Thyroid gland (tissue), 4 donors: ENCODE measurements at regions not wholly inside any gene's neighbourhood (a gene's known extent, or its start where the extent isn't known, plus 50 kb on each side); places are given as distances from the start of the nearest gene placed in this dataset.

ENCODE experiments used
- DNase-seq, 2 donors: peaks; one replicate each; pipeline ENCODE4 v3.0.0-alpha.2; 2019
- H3K27ac ChIP-seq, 3 donors: fragments of 200-600 bp; sonication (generic); 1 replicate in 2 of 3; 2 replicates in 1 of 3; pipeline ENCODE4 v1.5.1; 2016 to 2019; ENCODE audit warnings: mild to moderate bottlenecking in 1 of 3, moderate library complexity in 1 of 3
- H3K27me3 ChIP-seq: fragments of 200-600 bp; sonication (generic); one replicate; pipeline ENCODE4 v1.5.1; 2019
- H3K36me3 ChIP-seq, 2 donors: fragments of 200-600 bp; sonication (generic); one replicate each; pipeline ENCODE4 v1.5.1; 2016 to 2019
- H3K4me1 ChIP-seq, 2 donors: fragments of 200-600 bp; sonication (generic); one replicate each; pipeline ENCODE4 v1.5.1; 2017 to 2019
- H3K4me3 ChIP-seq, 3 donors: fragments of 200-600 bp; sonication (generic); replicated peaks in 1 of 3; 1 replicate in 2 of 3; 2 replicates in 1 of 3; pipeline ENCODE4 v1.5.1; 2016; ENCODE audit warnings: mild to moderate bottlenecking in 1 of 3
- H3K9me3 ChIP-seq: fragments of 200-600 bp; sonication (generic); one replicate; pipeline ENCODE4 v1.5.1; 2017
- CTCF ChIP-seq, 6 experiments: fragments of 200-600 bp in 3 of 6; fragments of 450-650 bp in 3 of 6; sonication (generic) in 3 of 6; IDR thresholded peaks; one replicate each; pipeline ENCODE4 v1.5.1; 2016 to 2019; ENCODE audit warnings: antibody characterized with exemption in 6 of 6, mild to moderate bottlenecking in 2 of 6, inconsistent platforms in 1 of 6, moderate library complexity in 1 of 6
- POLR2A ChIP-seq, 2 donors: fragments of 450-650 bp; IDR thresholded peaks; one replicate each; pipeline ENCODE4 v1.6.1; 2017; ENCODE audit warnings: antibody characterized with exemption in 2 of 2, mild to moderate bottlenecking in 2 of 2, moderate library complexity in 1 of 2
- WGBS, 2 donors: methylation state at CpG; one replicate each; pipeline ENCODE4 v1.1.5; 2017; 5-methylcytosine and 5-hydroxymethylcytosine counted together
- intact Hi-C: fragments of 100-400 bp; cut with DNase I; formaldehyde crosslinking; loops from one replicate; pipeline ENCODE4 v1.15.1; 2023

GRCh38 chr20:40811004-40811403 is 122.0 kb upstream of the MAFB start:
- H3K9me3 ChIP-seq, result no peaks in the 10 kb centered on the region
- no peaks in the 10 kb centered on the region for H3K27me3 ChIP-seq
- H3K36me3 ChIP-seq, result no peaks in the 10 kb centered on the region
- intact Hi-C loops, result no loop called here
- TF ChIP-seq POLR2A (IDR thresholded peaks at IDR 0.05) (no peak), CTCF (IDR thresholded peaks at IDR 0.05) (no peak)
- 97 to 98% methylated on average over 4 of the region's 4 CpGs for WGBS, 2 donors
- H3K27ac ChIP-seq, result no peak overlapping the region
- no peaks in the 10 kb centered on the region for H3K4me1 ChIP-seq
- DNase-seq, result no peak
- no peak overlapping the region for H3K4me3 ChIP-seq

GRCh38 chr20:40811660-40812414 is 122.8 kb upstream of the MAFB start:
- TF ChIP-seq CTCF (IDR thresholded peaks at IDR 0.05), result no peak
- TF ChIP-seq POLR2A (IDR thresholded peaks at IDR 0.05), result no peak
- 78 to 87% methylated on average over 8 of the region's 8 CpGs for WGBS, 2 donors
- H3K36me3 ChIP-seq, result no peaks in the 10 kb centered on the region
- intact Hi-C loops, result no loop called here
- H3K9me3 ChIP-seq, result no peaks in the 10 kb centered on the region
- no peaks in the 10 kb centered on the region for H3K4me1 ChIP-seq
- H3K27me3 ChIP-seq, result no peaks in the 10 kb centered on the region
- no peak overlapping the region for H3K27ac ChIP-seq
- no peak overlapping the region for H3K4me3 ChIP-seq
- no peak for DNase-seq

GRCh38 chr20:40812415-40812925 is 123.4 kb upstream of the MAFB start:
- TF ChIP-seq CTCF (IDR thresholded peaks at IDR 0.05) (no peak), POLR2A (IDR thresholded peaks at IDR 0.05) (no peak)
- DNase-seq, result no peak
- Histone ChIP-seq H3K4me3 (no peak overlapping the region), H3K9me3 (no peaks in the 10 kb centered on the region), H3K36me3 (no peaks in the 10 kb centered on the region), H3K4me1 (no peaks in the 10 kb centered on the region), H3K27me3 (no peaks in the 10 kb centered on the region), H3K27ac (no peak overlapping the region)
- intact Hi-C loops, result no loop called here
- 80 to 82% methylated on average over 7 of the region's 7 CpGs for WGBS, 2 donors

DNA sequence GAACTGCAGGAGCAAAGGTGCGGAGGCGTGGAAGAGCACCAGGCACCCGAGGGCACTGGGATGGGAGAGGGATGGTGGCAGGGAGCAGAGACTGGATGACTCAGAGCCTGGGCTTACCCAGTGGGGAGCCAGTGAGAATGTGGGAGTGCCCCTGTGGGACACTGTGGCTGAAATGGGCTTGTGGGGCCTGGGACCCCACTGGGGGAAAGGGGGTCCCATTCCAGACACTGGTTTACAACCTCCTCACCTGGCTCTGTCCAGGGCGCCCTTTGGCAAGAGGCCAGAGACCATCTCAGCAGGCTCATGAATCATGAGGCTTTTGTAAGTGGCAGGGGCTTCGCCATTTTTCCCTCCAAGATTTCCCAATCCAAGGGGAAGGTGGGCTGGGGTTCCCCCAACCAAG is 124.0 kb upstream of the MAFB start:
- TF ChIP-seq CTCF (IDR thresholded peaks at IDR 0.05) (no peak), POLR2A (IDR thresholded peaks at IDR 0.05) (no peak)
- no peaks in the 10 kb centered on the region for H3K4me1 ChIP-seq
- H3K4me3 ChIP-seq, result no peak overlapping the region
- no peak overlapping the region for H3K27ac ChIP-seq
- DNase-seq, result no peak
- no peaks in the 10 kb centered on the region for H3K36me3 ChIP-seq
- no peaks in the 10 kb centered on the region for H3K27me3 ChIP-seq
- 74 to 79% methylated on average over 4 to 5 of the region's 5 CpGs for WGBS, 2 donors
- no peaks in the 10 kb centered on the region for H3K9me3 ChIP-seq
- intact Hi-C loops, result no loop called here
